Hepatocyte (in vitro differentiated cells): ENCODE measurements at regions not wholly inside any gene's neighbourhood (a gene's known extent, or its start where the extent isn't known, plus 50 kb on each side); places are given as distances from the start of the nearest gene placed in this dataset.

Source experiments
- CTCF ChIP-seq: fragments of 200-600 bp; sonication (generic); IDR thresholded peaks from 2 replicates; pipeline ENCODE4 v1.5.1; 2016; ENCODE audit warnings: antibody characterized with exemption, mild to moderate bottlenecking; ENCODE audit not compliant: poor library complexity
- EZH2 ChIP-seq: fragments of 200-600 bp; sonication (generic); IDR thresholded peaks from 2 replicates; pipeline ENCODE4 v1.6.1; 2016; ENCODE audit warnings: antibody characterized with exemption, mild to moderate bottlenecking, borderline replicate concordance
- EZH2phosphoT487 ChIP-seq: fragments of 200-600 bp; sonication (generic); IDR thresholded peaks from one replicate; pipeline ENCODE4 v1.6.1; 2018; ENCODE audit warnings: antibody characterized with exemption, mild to moderate bottlenecking, low read depth, moderate library complexity; ENCODE audit not compliant: unreplicated experiment, severe bottlenecking

GRCh38 chr2:161095314-161095713 lies 64.9 kb upstream of the TANK start:
- TF ChIP-seq CTCF (no peak), EZH2phosphoT487 (no peak), EZH2 (no peak)
